ENCODE measurements at regions not wholly inside any gene's neighbourhood (a gene's known extent, or its start where the extent isn't known, plus 50 kb on each side); places are given as distances from the start of the nearest gene placed in this dataset.

- TF ChIP-seq CTCF (IDR thresholded peaks at IDR 0.05) (no peak), POLR2A (IDR thresholded peaks at IDR 0.05) (no peak)
These were observed 195.7 kb upstream of the FOXQ1 start for GRCh38 chr6:1116149-1116548.
